H1 (cell line): ENCODE measurements at regions not wholly inside any gene's neighbourhood (a gene's known extent, or its start where the extent isn't known, plus 50 kb on each side); places are given as distances from the start of the nearest gene placed in this dataset.

Experiments used
- CTCF ChIA-PET: fragments of 300-600 bp; sonication (Branson Sonifier 250); formaldehyde crosslinking; loops from one replicate; lab custom pipeline; 2021; ENCODE audit not compliant: partially characterized antibody; lab: Charles Lee
- POLR2A ChIA-PET: fragments of 300-600 bp; sonication (Branson Sonifier 250); formaldehyde crosslinking; loops from one replicate; lab custom pipeline; 2021; ENCODE audit warnings: inconsistent platforms; ENCODE audit not compliant: partially characterized antibody; lab: Charles Lee
- DNase-seq, 2 experiments: peaks; one replicate each; pipeline versions ENCODE4 v3.0.0 to v3.0.0-alpha.2; 2010 to 2022; ENCODE audit warnings: low spot score in 2 of 2, low read depth in 1 of 2, mixed read lengths in 1 of 2
- FAIRE-seq: peaks from 2 replicates; lab custom pipeline; 2011; peaks lifted over from hg19 to GRCh38; lab: Jason Lieb, UNC
- H2AFZ ChIP-seq: 2 replicates; pipeline ENCODE4 v1.8.1; 2012; ENCODE audit warnings: low read length, inconsistent platforms
- H2AK5ac ChIP-seq: 2 replicates; pipeline ENCODE4 v1.6.1; 2013; ENCODE audit warnings: low read depth, low read length
- H2BK120ac ChIP-seq: replicated peaks from 2 replicates; pipeline ENCODE3; 2013; ENCODE audit warnings: low read depth, low read length, inconsistent platforms
- H2BK12ac ChIP-seq: 2 replicates; pipeline ENCODE4 v1.6.1; 2013; ENCODE audit warnings: low read depth, low read length
- H2BK15ac ChIP-seq: 2 replicates; pipeline ENCODE4 v1.6.1; 2013; ENCODE audit warnings: low read length
- H2BK20ac ChIP-seq: 2 replicates; pipeline ENCODE4 v1.6.1; 2013; ENCODE audit warnings: low read length
- H2BK5ac ChIP-seq: 2 replicates; pipeline ENCODE4 v1.6.1; 2013; ENCODE audit warnings: low read depth, low read length
- H3K14ac ChIP-seq: 2 replicates; pipeline ENCODE4 v1.6.1; 2013; ENCODE audit warnings: inconsistent platforms; ENCODE audit not compliant: insufficient read length
- H3K18ac ChIP-seq: 2 replicates; pipeline ENCODE4 v1.6.1; 2013; ENCODE audit warnings: low read length; ENCODE audit errors: extremely low read depth
- H3K23ac ChIP-seq: 2 replicates; pipeline ENCODE4 v1.6.1; 2013; ENCODE audit warnings: inconsistent platforms; ENCODE audit not compliant: insufficient read length
- H3K23me2 ChIP-seq: 2 replicates; pipeline ENCODE4 v1.6.1; 2013; ENCODE audit warnings: low read depth, low read length
- H3K27ac ChIP-seq: 2 replicates; pipeline ENCODE4 v1.6.1; 2011; ENCODE audit warnings: low read depth, low read length, inconsistent platforms
- H3K27me3 ChIP-seq, 4 experiments: replicated peaks in 1 of 4; 1 replicate in 1 of 4; 2 replicates in 3 of 4; pipeline versions ENCODE4 v1.6.1 to v1.8.1; 2011 to 2013; ENCODE audit warnings: low read length in 3 of 4, mild to moderate bottlenecking in 3 of 4, inconsistent platforms in 2 of 4, mixed read lengths in 2 of 4, moderate library complexity in 1 of 4; ENCODE audit not compliant: control insufficient read depth in 3 of 4, insufficient read depth in 3 of 4; ENCODE audit errors: extremely low read depth in 1 of 4
- H3K36me3 ChIP-seq, 4 experiments: 2 replicates each; pipeline versions ENCODE4 v1.6.1 to v1.8.1; 2011 to 2013; ENCODE audit warnings: mild to moderate bottlenecking in 4 of 4, low read length in 3 of 4, moderate library complexity in 2 of 4, control low read depth in 1 of 4, inconsistent platforms in 1 of 4; ENCODE audit not compliant: insufficient read depth in 4 of 4, control insufficient read depth in 2 of 4
- H3K4ac ChIP-seq: replicated peaks from 2 replicates; pipeline ENCODE3; 2013; ENCODE audit warnings: low read length, low read depth, mixed read lengths, inconsistent platforms; ENCODE audit not compliant: insufficient read length
- H3K4me1 ChIP-seq, 4 experiments: replicated peaks in 1 of 4; 1 replicate in 1 of 4; 2 replicates in 3 of 4; pipeline versions ENCODE4 v1.6.1 to v1.8.1; 2011 to 2013; ENCODE audit warnings: low read length in 3 of 4, inconsistent platforms in 2 of 4, mixed read lengths in 1 of 4; ENCODE audit not compliant: insufficient read depth in 4 of 4, control insufficient read depth in 3 of 4
- H3K4me2 ChIP-seq, 2 experiments: 2 replicates each; pipeline versions ENCODE4 v1.6.1 to v1.8.1; 2011 to 2013; ENCODE audit warnings: low read depth in 2 of 2, low read length in 2 of 2, control low read depth in 1 of 2, inconsistent platforms in 1 of 2, mild to moderate bottlenecking in 1 of 2; ENCODE audit not compliant: insufficient read depth in 1 of 2
- H3K4me3 ChIP-seq, 4 experiments: fragments of 200-600, 300-600 bp in 1 of 4; sonication (generic), shearing (Covaris generic), sonication (Bioruptor Twin) in 1 of 4; 2 replicates each; pipeline versions ENCODE4 v1.5.1 to v1.8.1; 2011 to 2016; ENCODE audit warnings: low read length in 4 of 4, low read depth in 3 of 4, control low read depth in 2 of 4, inconsistent platforms in 2 of 4, mild to moderate bottlenecking in 2 of 4, mixed read lengths in 1 of 4, moderate library complexity in 1 of 4; ENCODE audit not compliant: insufficient read depth in 2 of 4; ENCODE audit errors: extremely low read depth in 1 of 4
- H3K56ac ChIP-seq: replicated peaks from 2 replicates; pipeline ENCODE3; 2013; ENCODE audit warnings: low read depth, mild to moderate bottlenecking, mixed read lengths, low read length, inconsistent platforms; ENCODE audit not compliant: insufficient read length
- H3K79me1 ChIP-seq: 2 replicates; pipeline ENCODE4 v1.6.1; 2013; ENCODE audit warnings: low read depth, low read length, control low read depth
- H3K79me2 ChIP-seq, 2 experiments: 2 replicates each; pipeline versions ENCODE4 v1.6.1 to v1.8.1; 2012 to 2013; ENCODE audit warnings: low read length in 2 of 2, mild to moderate bottlenecking in 2 of 2, inconsistent platforms in 1 of 2; ENCODE audit not compliant: insufficient read depth in 2 of 2, control insufficient read depth in 1 of 2
- H3K9ac ChIP-seq, 4 experiments: replicated peaks in 1 of 4; 1 replicate in 1 of 4; 2 replicates in 3 of 4; pipeline versions ENCODE4 v1.6.1 to v1.8.1; 2011 to 2013; ENCODE audit warnings: low read depth in 3 of 4, low read length in 3 of 4, control low read depth in 2 of 4, mild to moderate bottlenecking in 2 of 4, moderate library complexity in 2 of 4, inconsistent platforms in 1 of 4; ENCODE audit errors: extremely low read depth in 1 of 4
- H3K9me3 ChIP-seq, 2 experiments: 2 replicates each; pipeline versions ENCODE4 v1.6.1 to v1.8.1; 2012 to 2013; ENCODE audit warnings: mild to moderate bottlenecking in 2 of 2, moderate library complexity in 2 of 2, control low read depth in 1 of 2, inconsistent platforms in 1 of 2, low read depth in 1 of 2, low read length in 1 of 2, mixed read lengths in 1 of 2; ENCODE audit not compliant: insufficient read depth in 2 of 2
- H4K20me1 ChIP-seq, 2 experiments: replicated peaks in 1 of 2; 2 replicates each; pipeline versions ENCODE3 to v1.8.1; 2011 to 2013; ENCODE audit warnings: inconsistent platforms in 2 of 2, low read length in 2 of 2, mild to moderate bottlenecking in 1 of 2; ENCODE audit not compliant: insufficient read depth in 2 of 2, control insufficient read depth in 1 of 2
- H4K5ac ChIP-seq: 2 replicates; pipeline ENCODE4 v1.6.1; 2013; ENCODE audit warnings: low read length, low read depth, mixed read lengths, inconsistent platforms; ENCODE audit not compliant: insufficient read length
- H4K8ac ChIP-seq: 2 replicates; pipeline ENCODE4 v1.8.0; 2013; ENCODE audit warnings: mild to moderate bottlenecking, moderate library complexity, low read length, inconsistent platforms; ENCODE audit not compliant: insufficient read depth; ENCODE audit errors: extremely low read depth
- H4K91ac ChIP-seq: replicated peaks from 2 replicates; pipeline ENCODE3; 2013; ENCODE audit warnings: low read length, mixed read lengths, inconsistent platforms; ENCODE audit not compliant: insufficient read length
- CEBPB ChIP-seq: IDR thresholded peaks from 2 replicates; pipeline ENCODE4 v1.6.1; 2012; ENCODE audit warnings: low read depth, low read length
- CHD1 ChIP-seq: IDR thresholded peaks from 2 replicates; pipeline ENCODE4 v1.6.1; 2012; ENCODE audit warnings: low read depth, low read length, improper control_type of control experiment
- EP300 ChIP-seq, 2 experiments: IDR thresholded peaks; 1 replicate in 1 of 2; 2 replicates in 1 of 2; pipeline ENCODE4 v1.6.1; 2011 to 2012; ENCODE audit warnings: low read depth in 2 of 2, low read length in 2 of 2, mild to moderate bottlenecking in 2 of 2, borderline replicate concordance in 1 of 2, inconsistent platforms in 1 of 2, moderate library complexity in 1 of 2
- KDM1A ChIP-seq: fragments of 200-600, 300-600 bp; sonication (generic); IDR thresholded peaks from 2 replicates; pipeline ENCODE4 v1.7.1; 2016; ENCODE audit warnings: mild to moderate bottlenecking, low read length, borderline replicate concordance
- KDM4A ChIP-seq: IDR thresholded peaks from one replicate; pipeline ENCODE4 v1.7.1; 2012; ENCODE audit warnings: low read depth, mild to moderate bottlenecking, moderate library complexity, low read length, inconsistent platforms; ENCODE audit not compliant: severe bottlenecking
- RAD21 ChIP-seq, 2 experiments: IDR thresholded peaks in 1 of 2; conservative IDR thresholded peaks in 1 of 2; 2 replicates each; pipeline ENCODE4 v1.6.1; 2011; ENCODE audit warnings: low read depth in 2 of 2, low read length in 2 of 2, improper control_type of control experiment in 1 of 2, inconsistent platforms in 1 of 2, mild to moderate bottlenecking in 1 of 2, moderate library complexity in 1 of 2
- SAP30 ChIP-seq: fragments of 300-600 bp; sonication (generic); IDR thresholded peaks from 2 replicates; pipeline ENCODE4 v1.7.1; 2012; ENCODE audit warnings: low read length, moderate library complexity, mild to moderate bottlenecking, inconsistent platforms; ENCODE audit not compliant: insufficient read depth, insufficient replicate concordance
- SP2 ChIP-seq: IDR thresholded peaks from 2 replicates; pipeline ENCODE4 v1.6.1; 2012; ENCODE audit warnings: mild to moderate bottlenecking, low read length, inconsistent platforms
- WGBS, 2 experiments: shearing (Covaris generic) in 1 of 2; methylation state at CpG; one replicate each; pipeline versions ENCODE4 v1.1.6 to v1.1.7; 2013 to 2015; ENCODE audit warnings: low lambda C conversion rate in 2 of 2, mixed read lengths in 2 of 2, inconsistent platforms in 1 of 2, low coverage in 1 of 2, missing lambda C conversion rate in 1 of 2; ENCODE audit not compliant: insufficient replicate concordance in 2 of 2, insufficient coverage in 1 of 2, insufficient read length in 1 of 2; ENCODE audit errors: extremely low coverage in 1 of 2, missing lambda C conversion rate in 1 of 2; 5-methylcytosine and 5-hydroxymethylcytosine counted together
- TF ChIP-seq, protein P1 (sequence below): IDR thresholded peaks from 2 replicates; pipeline ENCODE4 v1.6.1; 2012; ENCODE audit warnings: inconsistent platforms

DNA sequence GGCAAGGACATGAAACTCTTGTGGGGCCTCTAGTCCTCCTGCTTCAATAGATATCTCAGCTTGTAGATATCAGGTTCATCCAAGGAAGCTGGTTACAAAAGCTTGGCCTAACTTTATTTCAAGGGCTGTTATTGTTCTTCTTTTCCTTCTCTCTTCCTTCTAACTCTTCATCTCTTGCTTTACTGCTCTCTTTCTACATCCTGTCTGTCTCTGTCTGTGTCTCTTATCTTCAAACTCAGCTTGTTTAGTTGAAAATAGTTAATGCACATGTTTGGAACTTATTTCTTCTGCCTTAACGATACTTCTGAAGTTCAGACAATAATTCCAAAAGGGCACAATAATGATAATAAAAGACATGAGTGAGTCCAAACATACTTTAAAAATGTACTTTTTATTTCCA lies 393.9 kb downstream of the NXPH1 start:
- no peaks in the 10 kb centered on the region for H3K79me2 ChIP-seq
- no peak for TF ChIP-seq CHD1
- no peak for TF ChIP-seq KDM1A
- no peak for TF ChIP-seq CEBPB
- TF ChIP-seq SP2 = no peak
- TF ChIP-seq EP300 (IDR thresholded peaks at IDR 0.05; ENCODE audit: borderline replicate concordance in 1 of 2, low read depth in 2 of 2, low read length in 2 of 2) = no peak
- no peak for TF ChIP-seq RAD21 (IDR thresholded peaks at IDR 0.05 in 1 of 2, conservative IDR thresholded peaks at IDR 0.05 in 1 of 2; ENCODE audit: low read depth in 2 of 2, low read length in 2 of 2)
- TF ChIP-seq, protein P1, sequence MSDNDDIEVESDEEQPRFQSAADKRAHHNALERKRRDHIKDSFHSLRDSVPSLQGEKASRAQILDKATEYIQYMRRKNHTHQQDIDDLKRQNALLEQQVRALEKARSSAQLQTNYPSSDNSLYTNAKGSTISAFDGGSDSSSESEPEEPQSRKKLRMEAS = no peak
- no peak for TF ChIP-seq SAP30
- TF ChIP-seq KDM4A = no peak
- TF ChIP-seq, all 59 proteins: peak for 0
- Histone ChIP-seq H4K91ac (no peak overlapping the region), H2AFZ (peak overlapping the region; percentile 50), H2BK120ac (no peak overlapping the region), H4K20me1 (no peaks in the 10 kb centered on the region), H2AK5ac (no peak overlapping the region), H3K4ac (no peak overlapping the region), H2BK5ac (no peak overlapping the region), H3K27ac (no peak overlapping the region), H3K4me3 (no peak overlapping the region), H3K23me2 (no peaks in the 10 kb centered on the region), H3K4me1 (no peaks in the 10 kb centered on the region), H3K9me3 (no peaks in the 10 kb centered on the region), H4K5ac (no peak overlapping the region), H2BK15ac (no peak overlapping the region), H3K27me3 (no peaks in the 10 kb centered on the region), H3K4me2 (no peak overlapping the region), H3K23ac (no peak overlapping the region), H2BK20ac (no peak overlapping the region), H3K36me3 (no peaks in the 10 kb centered on the region), H4K8ac (no peak overlapping the region), H3K18ac (no peak overlapping the region), H3K14ac (no peak overlapping the region), H3K79me1 (no peaks in the 10 kb centered on the region), H3K9ac (no peak overlapping the region), H2BK12ac (no peak overlapping the region), H3K56ac (no peak overlapping the region)
- WGBS, 2 experiments = 79% methylated on average over 1 of the region's 1 CpG; no CpG with 5 or more reads in 1 of the 2 experiments
- ChIA-PET CTCF (no interaction called here), POLR2A (no interaction called here)
- DNase-seq = no peak
- FAIRE-seq = no peak
